Neural progenitor cell (in vitro differentiated cells): ENCODE measurements at regions not wholly inside any gene's neighbourhood (a gene's known extent, or its start where the extent isn't known, plus 50 kb on each side); places are given as distances from the start of the nearest gene placed in this dataset.

ENCODE experiments used
- DNase-seq: peaks from one replicate; pipeline ENCODE4 v3.0.0-alpha.2; 2016; ENCODE audit warnings: low spot score
- H2AFZ ChIP-seq: fragments of 200-600 bp; sonication (generic); replicated peaks from 2 replicates; pipeline ENCODE4 v1.6.1; 2016; ENCODE audit warnings: antibody characterized with exemption
- H3F3A ChIP-seq: fragments of 200-600 bp; sonication (generic); 2 replicates; pipeline ENCODE4 v1.6.1; 2016; ENCODE audit warnings: antibody characterized with exemption, low read depth
- H3K27ac ChIP-seq: fragments of 200-600 bp; sonication (generic); 2 replicates; pipeline ENCODE4 v1.5.1; 2016; ENCODE audit warnings: mild to moderate bottlenecking
- H3K27me3 ChIP-seq: fragments of 200-600 bp; sonication (generic); 2 replicates; pipeline ENCODE4 v1.6.1; 2016; ENCODE audit warnings: mild to moderate bottlenecking, moderate library complexity
- H3K36me3 ChIP-seq: fragments of 200-600 bp; sonication (generic); 2 replicates; pipeline ENCODE4 v1.5.1; 2016
- H3K4me1 ChIP-seq: fragments of 200-600 bp; sonication (generic); 2 replicates; pipeline ENCODE4 v1.6.1; 2016; ENCODE audit warnings: mixed run types
- H3K4me2 ChIP-seq: fragments of 200-600 bp; sonication (generic); 2 replicates; pipeline ENCODE4 v1.6.1; 2016
- H3K4me3 ChIP-seq: fragments of 200-600 bp; sonication (generic); 2 replicates; pipeline ENCODE4 v1.5.1; 2016
- H3K79me2 ChIP-seq: fragments of 200-600 bp; sonication (generic); 2 replicates; pipeline ENCODE4 v1.6.1; 2016; ENCODE audit warnings: low read depth
- H3K9ac ChIP-seq: fragments of 200-600 bp; sonication (generic); 2 replicates; pipeline ENCODE4 v1.6.1; 2016
- H3K9me3 ChIP-seq: fragments of 200-600 bp; sonication (generic); 2 replicates; pipeline ENCODE4 v1.5.1; 2016; ENCODE audit warnings: low read depth
- H4K20me1 ChIP-seq: fragments of 200-600 bp; sonication (generic); 2 replicates; pipeline ENCODE4 v1.6.1; 2016; ENCODE audit warnings: low read depth
- H3K27ac Mint-ChIP-seq: 3 replicates; pipeline ENCODE4 v1.8.0; 2021; ENCODE audit warnings: mixed read lengths
- H3K27me3 Mint-ChIP-seq: 2 replicates; pipeline ENCODE4 v1.8.0; 2022; ENCODE audit warnings: low read depth, mild to moderate bottlenecking, inconsistent platforms, moderate library complexity, mixed read lengths; ENCODE audit not compliant: insufficient read depth
- H3K36me3 Mint-ChIP-seq: 3 replicates; pipeline ENCODE4 v1.8.0; 2021; ENCODE audit warnings: mixed read lengths
- H3K4me1 Mint-ChIP-seq: 3 replicates; pipeline ENCODE4 v1.8.0; 2021; ENCODE audit warnings: mixed read lengths
- H3K4me3 Mint-ChIP-seq: 3 replicates; pipeline ENCODE4 v1.8.0; 2021; ENCODE audit warnings: mild to moderate bottlenecking, moderate library complexity, mixed read lengths
- H3K9me3 Mint-ChIP-seq: 3 replicates; pipeline ENCODE4 v1.8.0; 2020; ENCODE audit warnings: mixed read lengths
- CTCF ChIP-seq: fragments of 200-600 bp; sonication (generic); IDR thresholded peaks from 2 replicates; pipeline ENCODE4 v1.5.1; 2017; ENCODE audit warnings: antibody characterized with exemption, mild to moderate bottlenecking
- EZH2 ChIP-seq: fragments of 200-600 bp; sonication (generic); IDR thresholded peaks from 2 replicates; pipeline ENCODE4 v1.6.1; 2017; ENCODE audit warnings: antibody characterized with exemption, mild to moderate bottlenecking, moderate library complexity
- EZH2phosphoT487 ChIP-seq: fragments of 200-600 bp; sonication (generic); IDR thresholded peaks from 2 replicates; pipeline ENCODE4 v1.6.1; 2017; ENCODE audit warnings: antibody characterized with exemption

GRCh38 chr5:26148569-26149107, 889.7 kb downstream of the CDH9 start:
- Mint-ChIP-seq H3K9me3 (no peaks in the 10 kb centered on the region), H3K4me1 (no peaks in the 10 kb centered on the region), H3K4me3 (no peak overlapping the region), H3K27ac (no peak overlapping the region), H3K36me3 (no peaks in the 10 kb centered on the region), H3K27me3 (peaks cover 3% of the 10 kb centered on the region)
- H3K27ac ChIP-seq: no peak overlapping the region
- no peaks in the 10 kb centered on the region for H3F3A ChIP-seq
- peak; percentile 79 for DNase-seq
- TF ChIP-seq CTCF (no peak), EZH2 (no peak), EZH2phosphoT487 (no peak)
- H3K9ac ChIP-seq: no peak overlapping the region
- H3K4me1 ChIP-seq: peaks cover 7% of the 10 kb centered on the region
- no peaks in the 10 kb centered on the region for H3K79me2 ChIP-seq
- peak overlapping the region; percentile 54 for H3K4me2 ChIP-seq
- no peaks in the 10 kb centered on the region for H3K27me3 ChIP-seq
- H3K9me3 ChIP-seq: no peaks in the 10 kb centered on the region
- H3K36me3 ChIP-seq: no peaks in the 10 kb centered on the region
- H2AFZ ChIP-seq: peak overlapping the region; percentile 45
- H3K4me3 ChIP-seq: no peak overlapping the region
- H4K20me1 ChIP-seq: no peaks in the 10 kb centered on the region

- Histone ChIP-seq H3F3A (no peaks in the 10 kb centered on the region), H4K20me1 (no peaks in the 10 kb centered on the region), H3K79me2 (no peaks in the 10 kb centered on the region), H2AFZ (no peak overlapping the region), H3K4me2 (no peak overlapping the region), H3K9ac (no peak overlapping the region), H3K4me1 (no peaks in the 10 kb centered on the region), H3K9me3 (no peaks in the 10 kb centered on the region), H3K27ac (no peak overlapping the region), H3K36me3 (no peaks in the 10 kb centered on the region), H3K4me3 (no peak overlapping the region), H3K27me3 (no peaks in the 10 kb centered on the region)
- Mint-ChIP-seq H3K4me3 (no peak overlapping the region), H3K36me3 (no peaks in the 10 kb centered on the region), H3K27me3 (peaks cover 3% of the 10 kb centered on the region), H3K27ac (no peak overlapping the region), H3K4me1 (no peaks in the 10 kb centered on the region), H3K9me3 (no peaks in the 10 kb centered on the region)
- DNase-seq: no peak
- no peak for TF ChIP-seq CTCF
- TF ChIP-seq EZH2phosphoT487: no peak
- TF ChIP-seq EZH2: no peak
Observed at GRCh38 chr5:26143259-26143658, 895.1 kb downstream of the CDH9 start.

- Histone ChIP-seq H3K4me3 (no peak overlapping the region), H3K4me2 (no peak overlapping the region), H3K36me3 (no peaks in the 10 kb centered on the region), H4K20me1 (no peaks in the 10 kb centered on the region), H3K27ac (no peak overlapping the region), H3K79me2 (no peaks in the 10 kb centered on the region), H3K9me3 (no peaks in the 10 kb centered on the region), H3K27me3 (no peaks in the 10 kb centered on the region), H2AFZ (peak overlapping the region; percentile 65), H3K4me1 (no peaks in the 10 kb centered on the region), H3F3A (no peaks in the 10 kb centered on the region), H3K9ac (no peak overlapping the region)
- Mint-ChIP-seq H3K4me3 (no peak overlapping the region), H3K9me3 (no peaks in the 10 kb centered on the region), H3K27ac (no peak overlapping the region), H3K27me3 (peaks cover 2% of the 10 kb centered on the region), H3K4me1 (no peaks in the 10 kb centered on the region), H3K36me3 (no peaks in the 10 kb centered on the region)
- TF ChIP-seq EZH2 (no peak), CTCF (peak; percentile 39)
- DNase-seq: peak; percentile 49
Observed at GRCh38 chr5:26121338-26121737, 917.0 kb downstream of the CDH9 start.
